H9 (cell line): ENCODE measurements at regions not wholly inside any gene's neighbourhood (a gene's known extent, or its start where the extent isn't known, plus 50 kb on each side); places are given as distances from the start of the nearest gene placed in this dataset.

Experiments
- DNase-seq: peaks from one replicate; pipeline ENCODE4 v3.0.0-alpha.2; 2017
- H2AFZ ChIP-seq: one replicate; pipeline ENCODE4 v1.6.1; 2013; ENCODE audit warnings: mild to moderate bottlenecking, low read length, control low read depth, moderate library complexity
- H2AK5ac ChIP-seq: 2 replicates; pipeline ENCODE4 v1.6.1; 2013; ENCODE audit warnings: low read length, control low read depth, mixed read lengths; ENCODE audit not compliant: insufficient read length
- H2BK120ac ChIP-seq: one replicate; pipeline ENCODE4 v1.6.1; 2013; ENCODE audit warnings: low read depth, mild to moderate bottlenecking, low read length, control low read depth, inconsistent platforms; ENCODE audit not compliant: poor library complexity, severe bottlenecking
- H2BK12ac ChIP-seq: 2 replicates; pipeline ENCODE4 v1.6.1; 2013; ENCODE audit warnings: low read length, control low read depth, mixed read lengths, low read depth; ENCODE audit not compliant: insufficient read length
- H2BK15ac ChIP-seq: 2 replicates; pipeline ENCODE4 v1.6.1; 2013; ENCODE audit warnings: low read depth, low read length, control low read depth
- H2BK20ac ChIP-seq: one replicate; pipeline ENCODE4 v1.6.1; 2013; ENCODE audit warnings: low read depth, mild to moderate bottlenecking, low read length, control low read depth, inconsistent platforms; ENCODE audit not compliant: poor library complexity, severe bottlenecking
- H2BK5ac ChIP-seq: 2 replicates; pipeline ENCODE4 v1.6.1; 2013; ENCODE audit warnings: low read length, control low read depth, mixed read lengths; ENCODE audit not compliant: insufficient read length
- H3K14ac ChIP-seq: 2 replicates; pipeline ENCODE4 v1.6.1; 2013; ENCODE audit warnings: low read length, control low read depth; ENCODE audit not compliant: insufficient read depth
- H3K18ac ChIP-seq: 2 replicates; pipeline ENCODE4 v1.6.1; 2013; ENCODE audit warnings: low read depth, mild to moderate bottlenecking, mixed read lengths, low read length, control low read depth; ENCODE audit not compliant: insufficient read length
- H3K23ac ChIP-seq: 2 replicates; pipeline ENCODE4 v1.6.1; 2013; ENCODE audit warnings: low read length, control low read depth, mixed read lengths, low read depth; ENCODE audit not compliant: insufficient read length
- H3K23me2 ChIP-seq: 2 replicates; pipeline ENCODE4 v1.6.1; 2013; ENCODE audit warnings: low read depth, mild to moderate bottlenecking, mixed read lengths, low read length, control low read depth; ENCODE audit not compliant: insufficient read length, poor library complexity, severe bottlenecking
- H3K27ac ChIP-seq: 2 replicates; pipeline ENCODE4 v1.5.1; 2013; ENCODE audit warnings: low read length, control low read depth, mixed read lengths, low read depth; ENCODE audit not compliant: insufficient read length
- H3K27me3 ChIP-seq: 2 replicates; pipeline ENCODE4 v1.6.1; 2013; ENCODE audit warnings: low read length, control low read depth, inconsistent platforms; ENCODE audit not compliant: insufficient read depth
- H3K4ac ChIP-seq: 2 replicates; pipeline ENCODE4 v1.6.1; 2013; ENCODE audit warnings: low read depth, mild to moderate bottlenecking, control low read depth, inconsistent platforms, low read length, moderate library complexity
- H3K4me1 ChIP-seq: 2 replicates; pipeline ENCODE4 v1.6.1; 2013; ENCODE audit warnings: low read length, control low read depth, inconsistent platforms; ENCODE audit not compliant: insufficient read depth
- H3K4me2 ChIP-seq: 2 replicates; pipeline ENCODE4 v1.6.1; 2013; ENCODE audit warnings: low read length, control low read depth, mixed read lengths; ENCODE audit not compliant: insufficient read length, insufficient read depth
- H3K56ac ChIP-seq: 2 replicates; pipeline ENCODE4 v1.6.1; 2013; ENCODE audit warnings: low read depth, mild to moderate bottlenecking, mixed read lengths, low read length, control low read depth; ENCODE audit not compliant: insufficient read length
- H3K79me1 ChIP-seq: 2 replicates; pipeline ENCODE4 v1.6.1; 2013; ENCODE audit warnings: low read depth, mild to moderate bottlenecking, moderate library complexity, low read length, control low read depth, inconsistent platforms; ENCODE audit not compliant: insufficient read depth, poor library complexity, severe bottlenecking
- H3K79me2 ChIP-seq: 2 replicates; pipeline ENCODE4 v1.6.1; 2013; ENCODE audit warnings: low read length, control low read depth, inconsistent platforms; ENCODE audit not compliant: insufficient read depth
- H3K9ac ChIP-seq: 2 replicates; pipeline ENCODE4 v1.6.1; 2013; ENCODE audit warnings: low read length, control low read depth, mixed read lengths; ENCODE audit not compliant: insufficient read length; ENCODE audit errors: extremely low read depth
- H3K9me3 ChIP-seq: one replicate; pipeline ENCODE4 v1.6.1; 2013; ENCODE audit warnings: low read depth, low read length, inconsistent platforms; ENCODE audit not compliant: control insufficient read depth
- H3T11ph ChIP-seq: one replicate; pipeline ENCODE4 v1.6.1; 2013; ENCODE audit warnings: mild to moderate bottlenecking, low read length, control low read depth, inconsistent platforms
- H4K20me1 ChIP-seq: one replicate; pipeline ENCODE4 v1.6.1; 2013; ENCODE audit not compliant: control insufficient read depth, insufficient read length, insufficient read depth
- H4K5ac ChIP-seq: 2 replicates; pipeline ENCODE4 v1.6.1; 2013; ENCODE audit warnings: low read depth, mild to moderate bottlenecking, mixed read lengths, low read length, control low read depth; ENCODE audit not compliant: insufficient read length
- H4K8ac ChIP-seq: replicated peaks from 2 replicates; pipeline ENCODE4 v1.6.1; 2013; ENCODE audit warnings: low read length, control low read depth, mixed read lengths, low read depth; ENCODE audit not compliant: insufficient read length
- H4K91ac ChIP-seq: 2 replicates; pipeline ENCODE4 v1.6.1; 2013; ENCODE audit warnings: low read depth, mild to moderate bottlenecking, moderate library complexity, mixed read lengths, low read length, control low read depth; ENCODE audit not compliant: insufficient read length
- H3K27ac Mint-ChIP-seq, 3 experiments: 2 replicates in 2 of 3; 3 replicates in 1 of 3; pipeline ENCODE4 v1.8.0; 2020 to 2021; ENCODE audit warnings: mixed read lengths in 3 of 3, mild to moderate bottlenecking in 1 of 3, moderate library complexity in 1 of 3
- H3K27me3 Mint-ChIP-seq: 2 replicates; pipeline ENCODE4 v1.8.0; 2021; ENCODE audit warnings: low read depth, mild to moderate bottlenecking, moderate library complexity, mixed read lengths
- H3K36me3 Mint-ChIP-seq, 3 experiments: 2 replicates in 2 of 3; 3 replicates in 1 of 3; pipeline ENCODE4 v1.8.0; 2020 to 2021; ENCODE audit warnings: low read depth in 3 of 3, mixed read lengths in 3 of 3; ENCODE audit not compliant: insufficient read depth in 1 of 3
- H3K4me1 Mint-ChIP-seq, 2 experiments: 2 replicates each; pipeline ENCODE4 v1.8.0; 2020; ENCODE audit warnings: mixed read lengths in 2 of 2
- H3K4me3 Mint-ChIP-seq, 2 experiments: 2 replicates in 1 of 2; 3 replicates in 1 of 2; pipeline ENCODE4 v1.8.0; 2020 to 2021; ENCODE audit warnings: mild to moderate bottlenecking in 2 of 2, mixed read lengths in 2 of 2, moderate library complexity in 1 of 2
- H3K9me3 Mint-ChIP-seq, 2 experiments: 2 replicates in 1 of 2; 3 replicates in 1 of 2; pipeline ENCODE4 v1.8.0; 2020; ENCODE audit warnings: mild to moderate bottlenecking in 2 of 2, mixed read lengths in 2 of 2, moderate library complexity in 1 of 2
- CTCF ChIP-seq: fragments of 200-600 bp; sonication (generic); conservative IDR thresholded peaks from 3 replicates; pipeline ENCODE4 v1.8.0; 2021; ENCODE audit warnings: antibody characterized with exemption, mild to moderate bottlenecking
- WGBS: extraction: QIAGEN DNeasy Blood & Tissue Kit; methylation state at CpG from one replicate; pipeline ENCODE4 v1.1.7; 2013; ENCODE audit warnings: missing lambda C conversion rate, low lambda C conversion rate, mixed read lengths; ENCODE audit not compliant: insufficient read length; ENCODE audit errors: extremely low coverage; 5-methylcytosine and 5-hydroxymethylcytosine counted together

GRCh38 chr18:2121224-2121623 lies 450.1 kb downstream of the METTL4 start:
- no peak overlapping the region for H2BK20ac ChIP-seq
- H3T11ph ChIP-seq = no peak overlapping the region
- no peak overlapping the region for H2BK120ac ChIP-seq
- H4K8ac ChIP-seq = no peak overlapping the region
- WGBS = no CpG with 5 or more reads among the region's 3 CpGs
- H4K91ac ChIP-seq = no peak overlapping the region
- no peak for DNase-seq
- Mint-ChIP-seq H3K4me1 (peaks cover 0 to 4% of the 10 kb centered on the region in 2 experiments; a peak in 2 of 4 replicates), H3K9me3 (no peaks in the 10 kb centered on the region), H3K27me3 (no peaks in the 10 kb centered on the region), H3K36me3 (no peaks in the 10 kb centered on the region), H3K27ac (no peak overlapping the region), H3K4me3 (no peak overlapping the region)
- H3K14ac ChIP-seq = no peak overlapping the region
- no peaks in the 10 kb centered on the region for H3K79me1 ChIP-seq
- H3K23ac ChIP-seq = no peak overlapping the region
- no peak overlapping the region for H2AK5ac ChIP-seq
- no peak overlapping the region for H2BK15ac ChIP-seq
- H3K18ac ChIP-seq = no peak overlapping the region
- peak; percentile 39; the same call in 1 of the 3 replicates for TF ChIP-seq CTCF
- H3K56ac ChIP-seq = no peak overlapping the region
- H3K9ac ChIP-seq = no peak overlapping the region
- H2BK12ac ChIP-seq = no peak overlapping the region
- no peaks in the 10 kb centered on the region for H3K4me1 ChIP-seq
- no peaks in the 10 kb centered on the region for H3K27me3 ChIP-seq
- no peaks in the 10 kb centered on the region for H3K23me2 ChIP-seq
- no peak overlapping the region for H3K27ac ChIP-seq
- H4K5ac ChIP-seq = no peak overlapping the region
- no peaks in the 10 kb centered on the region for H3K79me2 ChIP-seq
- H2BK5ac ChIP-seq = no peak overlapping the region
- no peak overlapping the region for H3K4me2 ChIP-seq
- H3K9me3 ChIP-seq = no peaks in the 10 kb centered on the region
- no peak overlapping the region for H2AFZ ChIP-seq
- no peaks in the 10 kb centered on the region for H4K20me1 ChIP-seq
- H3K4ac ChIP-seq = no peak overlapping the region
